HepG2 (cell line): ENCODE measurements at regions not wholly inside any gene's neighbourhood (a gene's known extent, or its start where the extent isn't known, plus 50 kb on each side); places are given as distances from the start of the nearest gene placed in this dataset.
"Not testable (repeated sequence)": the region's sequence is repeated elsewhere in the genome, so short reads cannot be mapped to it uniquely, and the experiment has no call there.

Experiments
- ATAC-seq: fragments of 200-7000 bp; cut with Tn5 transposase; 3 replicates; pipeline ENCODE4 v1.9.1; 2020; ENCODE audit warnings: mild to moderate bottlenecking, moderate library complexity
- BruUV-seq: library from RNA; stranded (reverse); fragments of 400-500 nt; replicated peaks from 2 replicates; lab custom pipeline; 2021; lab: Mats Ljungman, UMichigan
- CTCF ChIA-PET: fragments of 300-600 bp; formaldehyde crosslinking; extraction: SDS; loops from one replicate; lab custom pipeline; 2021; ENCODE audit warnings: low total read pairs, inconsistent platforms, low intra/inter-chr PET ratio; lab: Yijun Ruan, JAX
- POLR2A ChIA-PET: fragments of 350-600 bp; sonication (Branson Sonifier 250); formaldehyde crosslinking; loops from one replicate; lab custom pipeline; 2020; ENCODE audit warnings: antibody characterized with exemption, inconsistent platforms; lab: Yijun Ruan, JAX
- DNase-seq: peaks from one replicate; pipeline ENCODE4 v3.0.0-alpha.2; 2015; ENCODE audit warnings: low spot score
- FAIRE-seq: peaks from 3 replicates; lab custom pipeline; 2011; peaks lifted over from hg19 to GRCh38; lab: Jason Lieb, UNC
- H2AFZ ChIP-seq: one replicate; pipeline ENCODE4 v1.6.1; 2011; ENCODE audit warnings: low read length, inconsistent platforms
- H3K27ac ChIP-seq: fragments of 300-600 bp; 3 replicates; pipeline ENCODE4 v1.8.0; 2011; ENCODE audit warnings: mixed run types, mild to moderate bottlenecking, mixed read lengths, low read length, inconsistent platforms; ENCODE audit not compliant: insufficient read depth; ENCODE audit errors: extremely low read length
- H3K27me3 ChIP-seq, 2 experiments: fragments of 200-600 bp in 1 of 2; 2 replicates in 1 of 2; 3 replicates in 1 of 2; pipeline versions ENCODE4 v1.6.0 to v1.8.0; 2011; ENCODE audit warnings: low read length in 2 of 2, mild to moderate bottlenecking in 2 of 2, moderate library complexity in 2 of 2, inconsistent platforms in 1 of 2; ENCODE audit not compliant: insufficient read depth in 2 of 2, control insufficient read depth in 1 of 2
- H3K36me3 ChIP-seq, 2 experiments: fragments of 200-600 bp in 1 of 2; replicated peaks in 1 of 2; 2 replicates in 1 of 2; 3 replicates in 1 of 2; pipeline versions ENCODE4 v1.5.1 to v1.8.0; 2011; ENCODE audit warnings: low read length in 2 of 2, inconsistent platforms in 1 of 2; ENCODE audit not compliant: insufficient read depth in 2 of 2, control insufficient read depth in 1 of 2
- H3K4me1 ChIP-seq: 2 replicates; pipeline ENCODE4 v1.5.1; 2012; ENCODE audit warnings: low read length, inconsistent platforms; ENCODE audit not compliant: insufficient read depth
- H3K4me2 ChIP-seq: 2 replicates; pipeline ENCODE4 v1.6.0; 2011; ENCODE audit warnings: low read depth, low read length, inconsistent platforms
- H3K4me3 ChIP-seq, 3 experiments: fragments of 200-600 bp in 1 of 3; sonication (generic), shearing (Covaris generic) in 1 of 3; replicated peaks in 1 of 3; 2 replicates each; pipeline ENCODE4 v1.5.1; 2011 to 2016; ENCODE audit warnings: low read length in 3 of 3, inconsistent platforms in 2 of 3, low read depth in 2 of 3, mild to moderate bottlenecking in 2 of 3, control low read depth in 1 of 3, mixed read lengths in 1 of 3; ENCODE audit not compliant: insufficient read depth in 1 of 3
- H3K79me2 ChIP-seq: one replicate; pipeline ENCODE4 v1.6.1; 2011; ENCODE audit warnings: low read length, inconsistent platforms; ENCODE audit not compliant: insufficient read depth
- H3K9ac ChIP-seq: 2 replicates; pipeline ENCODE4 v1.6.0; 2011; ENCODE audit warnings: mild to moderate bottlenecking, low read depth, low read length, inconsistent platforms; ENCODE audit not compliant: insufficient read depth
- H3K9me3 ChIP-seq: 2 replicates; pipeline ENCODE4 v1.5.1; 2012; ENCODE audit warnings: mild to moderate bottlenecking, low read length
- H4K20me1 ChIP-seq: 2 replicates; pipeline ENCODE4 v1.6.0; 2011; ENCODE audit warnings: inconsistent platforms, mild to moderate bottlenecking, low read length, moderate library complexity; ENCODE audit not compliant: insufficient read depth
- AGO2 ChIP-seq: fragments of 200-400 bp; formaldehyde crosslinking; optimal IDR thresholded peaks from 2 replicates; pipeline ENCODE3; 2017; ENCODE audit warnings: mild to moderate bottlenecking, low read depth, low read length, moderate library complexity
- BRD4 ChIP-seq: sonication (generic); formaldehyde crosslinking; IDR thresholded peaks from 2 replicates; pipeline ENCODE4 v1.4.0; 2020; ENCODE audit warnings: missing genetic modification reagents
- DNMT1 ChIP-seq: sonication (generic); formaldehyde crosslinking; IDR thresholded peaks from 2 replicates; pipeline ENCODE4 v1.5.1; 2020; ENCODE audit warnings: mild to moderate bottlenecking, missing genetic modification reagents
- FIP1L1 ChIP-seq: fragments of 200-400 bp; formaldehyde crosslinking; IDR thresholded peaks from 2 replicates; pipeline ENCODE4 v1.6.1; 2018; ENCODE audit warnings: low read depth, mild to moderate bottlenecking, low read length, moderate library complexity, borderline replicate concordance; ENCODE audit not compliant: insufficient read depth
- KLF6 ChIP-seq: IDR thresholded peaks from 2 replicates; pipeline ENCODE4 v1.8.0; 2016; ENCODE audit warnings: missing biosample characterization, missing genetic modification reagents
- MXD1 ChIP-seq: sonication (generic); formaldehyde crosslinking; IDR thresholded peaks from 2 replicates; pipeline ENCODE4 v1.4.0; 2020; ENCODE audit warnings: mild to moderate bottlenecking, missing genetic modification reagents
- ZFAT ChIP-seq: sonication (generic); formaldehyde crosslinking; conservative IDR thresholded peaks from 2 replicates; pipeline ENCODE4 v1.8.1; 2023; ENCODE audit warnings: missing genetic modification reagents, inconsistent platforms
- ZFP41 ChIP-seq: sonication (generic); formaldehyde crosslinking; IDR thresholded peaks from 2 replicates; pipeline ENCODE4 v1.4.0; 2020; ENCODE audit warnings: mild to moderate bottlenecking, missing genetic modification reagents, borderline replicate concordance
- ZNF572 ChIP-seq: sonication (generic); formaldehyde crosslinking; IDR thresholded peaks from 2 replicates; pipeline ENCODE4 v1.5.1; 2020; ENCODE audit warnings: mild to moderate bottlenecking, missing genetic modification reagents
- ZNF589 ChIP-seq: sonication (generic); formaldehyde crosslinking; conservative IDR thresholded peaks from 2 replicates; pipeline ENCODE4 v1.8.0; 2022; ENCODE audit warnings: mild to moderate bottlenecking, moderate library complexity, missing genetic modification reagents
- ZNF782 ChIP-seq: sonication (generic); formaldehyde crosslinking; IDR thresholded peaks from 2 replicates; pipeline ENCODE4 v1.4.0; 2020; ENCODE audit warnings: missing genetic modification reagents, mild to moderate bottlenecking, borderline replicate concordance
- WGBS: methylation state at CpG from one replicate; pipeline ENCODE4 v1.1.6; 2017; ENCODE audit warnings: low lambda C conversion rate; 5-methylcytosine and 5-hydroxymethylcytosine counted together
- in situ Hi-C: cut with HindIII; loops from 2 replicates; pipeline ENCODE4 v1.10.0; 2017; ENCODE audit warnings: low pct_unique_long_range_greater_than_20kb; ENCODE audit not compliant: extremely low pct_ligation_motif_present
- intact Hi-C: fragments of 100-400 bp; cut with micrococcal nuclease; formaldehyde crosslinking; loops from one replicate; pipeline ENCODE4 v1.10.0; 2022; ENCODE audit not compliant: unreplicated experiment
- TF ChIP-seq, protein P1 (sequence below): sonication (generic); formaldehyde crosslinking; IDR thresholded peaks from 2 replicates; pipeline ENCODE4 v1.8.1; 2023; ENCODE audit warnings: mild to moderate bottlenecking, missing genetic modification reagents

GRCh38 chr11:92082652-92083051, 142.0 kb upstream of the FAT3 start:
- FAIRE-seq (no peak), ATAC-seq (no peak), DNase-seq (no peak)
- Histone ChIP-seq H3K36me3 (no peaks in the 10 kb centered on the region), H2AFZ (no peak overlapping the region), H4K20me1 (no peaks in the 10 kb centered on the region), H3K4me2 (no peak overlapping the region), H3K4me1 (no peaks in the 10 kb centered on the region), H3K9me3 (peaks cover 33% of the 10 kb centered on the region), H3K4me3 (no peak overlapping the region), H3K27ac (no peak overlapping the region), H3K79me2 (no peaks in the 10 kb centered on the region), H3K9ac (no peak overlapping the region), H3K27me3 (no peaks in the 10 kb centered on the region; a peak in 1 of 5 replicates)
- ChIA-PET POLR2A (no interaction called here), CTCF (no interaction called here)
- TF ChIP-seq ZNF589 (CRISPR knock-in tag) (no peak), AGO2 (no peak), BRD4 (CRISPR knock-in tag) (no peak), ZNF572 (no peak), ZFAT (CRISPR knock-in tag) (no peak), ZNF782 (CRISPR knock-in tag) (no peak), ZFP41 (no peak), MXD1 (no peak), DNMT1 (CRISPR knock-in tag) (no peak), FIP1L1 (no peak), KLF6 (no peak)
- TF ChIP-seq, protein P1, sequence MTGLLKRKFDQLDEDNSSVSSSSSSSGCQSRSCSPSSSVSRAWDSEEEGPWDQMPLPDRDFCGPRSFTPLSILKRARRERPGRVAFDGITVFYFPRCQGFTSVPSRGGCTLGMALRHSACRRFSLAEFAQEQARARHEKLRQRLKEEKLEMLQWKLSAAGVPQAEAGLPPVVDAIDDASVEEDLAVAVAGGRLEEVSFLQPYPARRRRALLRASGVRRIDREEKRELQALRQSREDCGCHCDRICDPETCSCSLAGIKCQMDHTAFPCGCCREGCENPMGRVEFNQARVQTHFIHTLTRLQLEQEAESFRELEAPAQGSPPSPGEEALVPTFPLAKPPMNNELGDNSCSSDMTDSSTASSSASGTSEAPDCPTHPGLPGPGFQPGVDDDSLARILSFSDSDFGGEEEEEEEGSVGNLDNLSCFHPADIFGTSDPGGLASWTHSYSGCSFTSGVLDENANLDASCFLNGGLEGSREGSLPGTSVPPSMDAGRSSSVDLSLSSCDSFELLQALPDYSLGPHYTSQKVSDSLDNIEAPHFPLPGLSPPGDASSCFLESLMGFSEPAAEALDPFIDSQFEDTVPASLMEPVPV = no peak
- intact Hi-C loops = no loop called here
- BruUV-seq = no TSS peak
- in situ Hi-C loops = no loop called here

- not testable (repeated sequence) for ATAC-seq
These were observed 150.1 kb upstream of the FAT3 start for GRCh38 chr11:92074498-92074897.

More at GRCh38 chr11:92074498-92074897, 150.1 kb upstream of the FAT3 start:
- BruUV-seq, POLR2A ChIA-PET, H3K4me2 ChIP-seq, H4K20me1 ChIP-seq, H3K27ac ChIP-seq, H3K27me3 ChIP-seq, H3K4me1 ChIP-seq, FAIRE-seq, intact Hi-C loops, H3K9ac ChIP-seq, DNase-seq, in situ Hi-C loops, H3K4me3 ChIP-seq, H3K79me2 ChIP-seq, H2AFZ ChIP-seq, H3K36me3 ChIP-seq, CTCF ChIA-PET: not testable (repeated sequence)
- 24% methylated on average over 1 of the region's 1 CpG for WGBS
- peaks cover 24% of the 10 kb centered on the region for H3K9me3 ChIP-seq
